Endothelial cell (in vitro differentiated cells): ENCODE measurements at regions not wholly inside any gene's neighbourhood (a gene's known extent, or its start where the extent isn't known, plus 50 kb on each side); places are given as distances from the start of the nearest gene placed in this dataset.
"Not testable (repeated sequence)": the region's sequence is repeated elsewhere in the genome, so short reads cannot be mapped to it uniquely, and the experiment has no call there.

Experiments used
- DNase-seq: peaks from one replicate; pipeline ENCODE4 v3.0.0; 2021; ENCODE audit warnings: low spot score
- H3K27ac Mint-ChIP-seq: one replicate; pipeline ENCODE4 v1.8.0; 2021; ENCODE audit warnings: mixed read lengths, inconsistent platforms; ENCODE audit not compliant: unreplicated experiment
- H3K27me3 Mint-ChIP-seq: one replicate; pipeline ENCODE4 v1.8.0; 2021; ENCODE audit warnings: mild to moderate bottlenecking, moderate library complexity, mixed read lengths, inconsistent platforms; ENCODE audit not compliant: unreplicated experiment
- H3K36me3 Mint-ChIP-seq: one replicate; pipeline ENCODE4 v1.8.0; 2021; ENCODE audit warnings: mild to moderate bottlenecking, low read depth, mixed read lengths, inconsistent platforms; ENCODE audit not compliant: unreplicated experiment
- H3K4me1 Mint-ChIP-seq: one replicate; pipeline ENCODE4 v1.8.0; 2021; ENCODE audit warnings: mild to moderate bottlenecking, mixed read lengths, inconsistent platforms; ENCODE audit not compliant: unreplicated experiment
- H3K4me3 Mint-ChIP-seq: one replicate; pipeline ENCODE4 v1.8.0; 2021; ENCODE audit warnings: mild to moderate bottlenecking, mixed read lengths, inconsistent platforms; ENCODE audit not compliant: unreplicated experiment
- H3K9me3 Mint-ChIP-seq: one replicate; pipeline ENCODE4 v1.8.0; 2021; ENCODE audit warnings: mixed read lengths, inconsistent platforms; ENCODE audit not compliant: unreplicated experiment
- CTCF ChIP-seq: fragments of 200-600 bp; sonication (generic); IDR thresholded peaks from one replicate; pipeline ENCODE4 v1.5.0; 2021; ENCODE audit warnings: antibody characterized with exemption; ENCODE audit not compliant: unreplicated experiment

- no peaks in the 10 kb centered on the region for H3K36me3 Mint-ChIP-seq
- no peaks in the 10 kb centered on the region for H3K27me3 Mint-ChIP-seq
- H3K4me3 Mint-ChIP-seq: no peak overlapping the region
- no peaks in the 10 kb centered on the region for H3K4me1 Mint-ChIP-seq
- no peak for TF ChIP-seq CTCF
- H3K27ac Mint-ChIP-seq: no peak overlapping the region
- no peak for DNase-seq
- no peaks in the 10 kb centered on the region for H3K9me3 Mint-ChIP-seq
Measured at GRCh38 chr21:38114717-38115333, 142.0 kb upstream of the KCNJ15 start.

- no peak for DNase-seq
- H3K9me3 Mint-ChIP-seq: no peaks in the 10 kb centered on the region
- H3K36me3 Mint-ChIP-seq: no peaks in the 10 kb centered on the region
- no peak overlapping the region for H3K27ac Mint-ChIP-seq
- no peaks in the 10 kb centered on the region for H3K27me3 Mint-ChIP-seq
- H3K4me1 Mint-ChIP-seq: no peaks in the 10 kb centered on the region
- no peak overlapping the region for H3K4me3 Mint-ChIP-seq
- no peak for TF ChIP-seq CTCF
Measured at GRCh38 chr21:38115870-38116269, 140.9 kb upstream of the KCNJ15 start.

- H3K9me3 Mint-ChIP-seq: no peaks in the 10 kb centered on the region
- no peaks in the 10 kb centered on the region for H3K36me3 Mint-ChIP-seq
- H3K27ac Mint-ChIP-seq: no peak overlapping the region
- no peak for DNase-seq
- H3K4me3 Mint-ChIP-seq: no peak overlapping the region
- no peaks in the 10 kb centered on the region for H3K4me1 Mint-ChIP-seq
- TF ChIP-seq CTCF: no peak
- H3K27me3 Mint-ChIP-seq: no peaks in the 10 kb centered on the region
Measured at GRCh38 chr21:38119793-38120192, 137.0 kb upstream of the KCNJ15 start.

GRCh38 chr21:38120679-38120983 is 136.2 kb upstream of the KCNJ15 start:
- not testable (repeated sequence) for H3K9me3 Mint-ChIP-seq, H3K4me3 Mint-ChIP-seq, H3K4me1 Mint-ChIP-seq, DNase-seq, H3K27ac Mint-ChIP-seq, H3K36me3 Mint-ChIP-seq, H3K27me3 Mint-ChIP-seq

- Mint-ChIP-seq H3K4me1 (no peaks in the 10 kb centered on the region), H3K4me3 (no peak overlapping the region), H3K9me3 (no peaks in the 10 kb centered on the region), H3K27me3 (peaks cover 1% of the 10 kb centered on the region), H3K36me3 (no peaks in the 10 kb centered on the region), H3K27ac (no peak overlapping the region)
- no peak for DNase-seq
- TF ChIP-seq CTCF: no peak
Measured at GRCh38 chr21:38120984-38121855, 135.6 kb upstream of the KCNJ15 start.
